GM12892 (cell line): ENCODE measurements at regions not wholly inside any gene's neighbourhood (a gene's known extent, or its start where the extent isn't known, plus 50 kb on each side); places are given as distances from the start of the nearest gene placed in this dataset.

Experiments
- POLR2A ChIP-seq: IDR thresholded peaks from 2 replicates; pipeline ENCODE4 v1.6.1; 2011; ENCODE audit warnings: low read depth, low read length, control low read depth
- POLR2AphosphoS5 ChIP-seq: IDR thresholded peaks from 2 replicates; pipeline ENCODE4 v1.6.1; 2011; ENCODE audit warnings: low read depth, low read length, control low read depth
- TAF1 ChIP-seq: IDR thresholded peaks from 2 replicates; pipeline ENCODE4 v1.6.1; 2011; ENCODE audit warnings: low read depth, mild to moderate bottlenecking, control low read depth, low read length, borderline replicate concordance

DNA sequence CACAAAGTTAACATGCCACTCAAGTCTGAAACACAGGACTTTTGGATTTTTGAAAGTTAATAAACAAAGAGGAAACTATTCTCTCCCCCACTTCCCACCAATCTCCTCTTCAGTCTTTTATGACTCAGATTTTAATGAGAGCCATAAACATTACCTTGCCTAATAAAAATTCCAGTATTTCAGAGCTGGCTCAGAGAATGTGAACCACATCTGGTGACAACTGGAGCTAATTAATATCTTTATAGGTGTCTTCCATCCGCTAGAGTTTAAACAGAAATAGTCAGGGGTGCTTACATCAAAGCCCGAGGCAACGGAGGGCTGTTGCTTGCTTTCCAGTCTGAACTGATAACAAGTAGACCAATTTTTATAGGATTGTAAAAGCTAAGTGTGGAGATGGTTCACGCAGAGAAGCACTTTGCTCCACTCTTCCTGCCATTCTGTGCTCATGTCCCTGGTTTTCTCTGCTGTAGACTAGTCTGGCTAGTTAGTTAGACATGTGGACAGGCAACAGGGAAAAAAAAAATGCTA lies 363.6 kb downstream of the NR2F2 start:
- TF ChIP-seq POLR2A (no peak), TAF1 (no peak), POLR2AphosphoS5 (no peak)
